ENCODE measurements at regions not wholly inside any gene's neighbourhood (a gene's known extent, or its start where the extent isn't known, plus 50 kb on each side); places are given as distances from the start of the nearest gene placed in this dataset.

- Histone ChIP-seq H3K27me3 (no peaks in the 10 kb centered on the region), H3K36me3 (replicated peaks in 1 of 2) (no peaks in the 10 kb centered on the region), H3K4me3 (no peak overlapping the region), H3K27ac (no peak overlapping the region), H3K4me1 (replicated peaks in 1 of 2) (no peaks in the 10 kb centered on the region), H3K9me3 (replicated peaks in 1 of 3) (no peaks in the 10 kb centered on the region)
- DNase-seq: no peak
- TF ChIP-seq POLR2A (IDR thresholded peaks at IDR 0.05) (no peak), CTCF (IDR thresholded peaks at IDR 0.05) (no peak)
- intact Hi-C loops (cut with DNase I): no loop called here
- 51 to 63% (median 60%) methylated on average over 3 of the region's 3 CpGs for WGBS, 4 donors
These were observed 300.7 kb upstream of the MAGEC2 start for GRCh38 chrX:142505839-142506238.

GRCh38 chrX:142503967-142504643, 299.0 kb upstream of the MAGEC2 start:
- intact Hi-C loops (cut with DNase I): no loop called here
- Histone ChIP-seq H3K4me1 (replicated peaks in 1 of 2) (no peaks in the 10 kb centered on the region), H3K9me3 (replicated peaks in 1 of 3) (no peaks in the 10 kb centered on the region), H3K27me3 (no peaks in the 10 kb centered on the region), H3K4me3 (no peak overlapping the region), H3K27ac (no peak overlapping the region), H3K36me3 (replicated peaks in 1 of 2) (no peaks in the 10 kb centered on the region)
- no peak for TF ChIP-seq POLR2A (IDR thresholded peaks at IDR 0.05)
- TF ChIP-seq CTCF (IDR thresholded peaks at IDR 0.05): no peak
- DNase-seq: no peak
- 62 to 74% (median 65%) methylated on average over 5 of the region's 5 CpGs for WGBS, 4 donors

GRCh38 chrX:142502441-142502840, 297.4 kb upstream of the MAGEC2 start:
- Histone ChIP-seq H3K9me3 (replicated peaks in 1 of 3) (no peaks in the 10 kb centered on the region), H3K27me3 (no peaks in the 10 kb centered on the region), H3K4me3 (no peak overlapping the region), H3K27ac (no peak overlapping the region), H3K4me1 (replicated peaks in 1 of 2) (no peaks in the 10 kb centered on the region), H3K36me3 (replicated peaks in 1 of 2) (no peaks in the 10 kb centered on the region)
- WGBS, 4 donors: 49 to 63% (median 58%) methylated on average over 2 of the region's 2 CpGs
- no peak for TF ChIP-seq POLR2A (IDR thresholded peaks at IDR 0.05)
- TF ChIP-seq CTCF (IDR thresholded peaks at IDR 0.05): no peak
- intact Hi-C loops (cut with DNase I): no loop called here
- DNase-seq: no peak

- H3K4me1 ChIP-seq (replicated peaks in 1 of 2): no peaks in the 10 kb centered on the region
- H3K27ac ChIP-seq: no peak overlapping the region
- DNase-seq: no peak
- H3K4me3 ChIP-seq: no peak overlapping the region
- WGBS, 4 donors: 80 to 89% (median 84%) methylated on average over 3 of the region's 3 CpGs
- no peaks in the 10 kb centered on the region for H3K9me3 ChIP-seq (replicated peaks in 1 of 3)
- no peaks in the 10 kb centered on the region for H3K36me3 ChIP-seq (replicated peaks in 1 of 2)
- TF ChIP-seq CTCF (IDR thresholded peaks at IDR 0.05): no peak
- TF ChIP-seq POLR2A (IDR thresholded peaks at IDR 0.05): no peak
- intact Hi-C loops (cut with DNase I): no loop called here
- no peaks in the 10 kb centered on the region for H3K27me3 ChIP-seq
These were observed 294.9 kb upstream of the MAGEC2 start for GRCh38 chrX:142499992-142500391.
